ENCODE measurements at regions not wholly inside any gene's neighbourhood (a gene's known extent, or its start where the extent isn't known, plus 50 kb on each side); places are given as distances from the start of the nearest gene placed in this dataset.

DNA sequence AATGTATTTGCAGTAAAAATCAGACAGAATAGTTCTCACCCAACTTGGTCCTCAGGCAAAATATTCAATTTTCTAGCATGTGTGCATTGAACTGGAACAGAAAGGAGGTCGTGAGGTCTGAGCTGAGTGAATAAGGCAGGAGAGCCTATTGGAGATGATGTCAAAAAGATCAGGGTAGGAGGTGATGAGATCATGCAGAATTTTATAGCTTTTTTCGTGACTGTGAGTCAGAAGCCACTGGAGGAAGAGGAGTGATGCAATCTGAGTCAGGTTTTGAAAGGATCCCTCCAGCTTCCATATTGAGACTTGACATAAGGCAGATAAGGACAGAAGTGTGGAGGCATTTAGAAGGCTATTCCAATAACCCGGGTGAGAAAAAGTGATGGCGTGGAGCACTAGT lies 299.5 kb upstream of the SOX11 start:
- peaks cover 9% of the 10 kb centered on the region for H3K9me3 Mint-ChIP-seq
- TF ChIP-seq, protein P1, sequence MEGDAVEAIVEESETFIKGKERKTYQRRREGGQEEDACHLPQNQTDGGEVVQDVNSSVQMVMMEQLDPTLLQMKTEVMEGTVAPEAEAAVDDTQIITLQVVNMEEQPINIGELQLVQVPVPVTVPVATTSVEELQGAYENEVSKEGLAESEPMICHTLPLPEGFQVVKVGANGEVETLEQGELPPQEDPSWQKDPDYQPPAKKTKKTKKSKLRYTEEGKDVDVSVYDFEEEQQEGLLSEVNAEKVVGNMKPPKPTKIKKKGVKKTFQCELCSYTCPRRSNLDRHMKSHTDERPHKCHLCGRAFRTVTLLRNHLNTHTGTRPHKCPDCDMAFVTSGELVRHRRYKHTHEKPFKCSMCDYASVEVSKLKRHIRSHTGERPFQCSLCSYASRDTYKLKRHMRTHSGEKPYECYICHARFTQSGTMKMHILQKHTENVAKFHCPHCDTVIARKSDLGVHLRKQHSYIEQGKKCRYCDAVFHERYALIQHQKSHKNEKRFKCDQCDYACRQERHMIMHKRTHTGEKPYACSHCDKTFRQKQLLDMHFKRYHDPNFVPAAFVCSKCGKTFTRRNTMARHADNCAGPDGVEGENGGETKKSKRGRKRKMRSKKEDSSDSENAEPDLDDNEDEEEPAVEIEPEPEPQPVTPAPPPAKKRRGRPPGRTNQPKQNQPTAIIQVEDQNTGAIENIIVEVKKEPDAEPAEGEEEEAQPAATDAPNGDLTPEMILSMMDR (IDR thresholded peaks at IDR 0.05) = no peak
- CTCF ChIA-PET = no interaction called here
- Histone ChIP-seq H3K36me3 (ENCODE audit: insufficient read depth, low read length) (no peaks in the 10 kb centered on the region), H3K27me3 (ENCODE audit: control insufficient read depth in 1 of 2, insufficient read depth in 2 of 2, low read length in 2 of 2) (no peaks in the 10 kb centered on the region), H3K4me1 (ENCODE audit: insufficient read depth, low read length) (no peaks in the 10 kb centered on the region), H3K27ac (ENCODE audit: low read depth in 1 of 2, low read length in 2 of 2) (no peak overlapping the region), H3K4me3 (ENCODE audit: low read length) (no peak overlapping the region), H3K9me3 (ENCODE audit: control insufficient read depth in 1 of 2, insufficient read depth in 1 of 2, low read length in 2 of 2) (no peaks in the 10 kb centered on the region)
- DNase-seq (no peak), ATAC-seq (ENCODE audit: poor library complexity) (no peak)
- POLR2A ChIA-PET = no interaction called here
- H3K4me3 Mint-ChIP-seq = no peak overlapping the region
- no peaks in the 10 kb centered on the region for H3K36me3 Mint-ChIP-seq (ENCODE audit: low read depth)
- intact Hi-C loops (cut with DNase I, micrococcal nuclease) = no loop called here
- H3K4me1 Mint-ChIP-seq (ENCODE audit: low read depth) = no peaks in the 10 kb centered on the region
- H3K27ac Mint-ChIP-seq = no peak overlapping the region
- no peaks in the 10 kb centered on the region for H3K27me3 Mint-ChIP-seq

DNA sequence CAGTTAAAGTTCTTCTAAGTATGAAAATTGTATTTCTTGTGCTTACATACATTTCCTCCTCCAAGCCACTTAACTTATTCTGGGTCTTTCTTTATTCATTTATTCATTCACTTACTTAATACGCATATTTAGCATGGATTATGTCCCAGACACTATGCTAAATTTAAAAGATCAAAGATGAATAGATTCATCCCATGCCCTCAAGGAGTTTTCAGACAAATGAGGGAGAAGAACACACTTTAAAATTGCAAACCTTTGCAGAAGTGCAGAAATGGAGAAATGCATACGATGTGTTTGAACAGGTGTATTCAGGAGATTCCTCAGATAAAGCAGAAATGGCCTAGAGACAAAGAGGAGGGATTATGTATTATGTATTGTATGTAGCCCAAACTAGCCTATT lies 298.7 kb upstream of the SOX11 start:
- Mint-ChIP-seq H3K36me3 (ENCODE audit: low read depth) (no peaks in the 10 kb centered on the region), H3K27me3 (no peaks in the 10 kb centered on the region), H3K27ac (no peak overlapping the region), H3K9me3 (peaks cover 7% of the 10 kb centered on the region), H3K4me3 (no peak overlapping the region), H3K4me1 (ENCODE audit: low read depth) (no peaks in the 10 kb centered on the region)
- H3K27me3 ChIP-seq (ENCODE audit: control insufficient read depth in 1 of 2, insufficient read depth in 2 of 2, low read length in 2 of 2) = no peaks in the 10 kb centered on the region
- H3K9me3 ChIP-seq (ENCODE audit: control insufficient read depth in 1 of 2, insufficient read depth in 1 of 2, low read length in 2 of 2) = no peaks in the 10 kb centered on the region
- no peak overlapping the region for H3K27ac ChIP-seq (ENCODE audit: low read depth in 1 of 2, low read length in 2 of 2)
- H3K4me3 ChIP-seq (ENCODE audit: low read length) = no peak overlapping the region
- intact Hi-C loops (cut with DNase I, micrococcal nuclease) = no loop called here
- H3K36me3 ChIP-seq (ENCODE audit: insufficient read depth, low read length) = no peaks in the 10 kb centered on the region
- ChIA-PET CTCF (no interaction called here), POLR2A (no interaction called here)
- no peaks in the 10 kb centered on the region for H3K4me1 ChIP-seq (ENCODE audit: insufficient read depth, low read length)
- TF ChIP-seq, protein P1 (IDR thresholded peaks at IDR 0.05) = no peak
- no peak for ATAC-seq (ENCODE audit: poor library complexity)
- no peak for DNase-seq

DNA sequence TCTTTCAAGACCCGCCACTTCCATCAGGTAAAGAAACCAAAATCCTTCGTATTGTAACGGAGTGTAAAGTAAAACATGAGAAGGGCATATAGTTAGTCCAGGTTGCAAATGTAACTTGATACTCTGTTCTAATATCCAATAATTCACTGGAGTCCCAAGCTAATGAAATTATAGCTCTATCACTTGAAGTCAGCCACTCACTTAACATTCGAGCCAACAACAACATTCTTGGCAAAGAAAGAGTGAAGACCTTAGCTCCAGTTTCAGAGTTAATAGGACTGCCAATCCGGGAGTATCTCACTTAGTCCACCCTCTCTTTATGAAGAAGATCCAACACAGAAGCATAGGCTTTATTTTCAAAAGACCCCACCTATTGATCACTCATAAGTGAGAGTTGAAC lies 298.0 kb upstream of the SOX11 start:
- ChIA-PET CTCF (no interaction called here), POLR2A (no interaction called here)
- no peaks in the 10 kb centered on the region for H3K4me1 Mint-ChIP-seq (ENCODE audit: low read depth)
- H3K4me3 Mint-ChIP-seq = no peak overlapping the region
- no peaks in the 10 kb centered on the region for H3K27me3 Mint-ChIP-seq
- Histone ChIP-seq H3K4me1 (ENCODE audit: insufficient read depth, low read length) (no peaks in the 10 kb centered on the region), H3K27me3 (ENCODE audit: control insufficient read depth in 1 of 2, insufficient read depth in 2 of 2, low read length in 2 of 2) (no peaks in the 10 kb centered on the region), H3K27ac (ENCODE audit: low read depth in 1 of 2, low read length in 2 of 2) (no peak overlapping the region), H3K4me3 (ENCODE audit: low read length) (no peak overlapping the region), H3K9me3 (ENCODE audit: control insufficient read depth in 1 of 2, insufficient read depth in 1 of 2, low read length in 2 of 2) (no peaks in the 10 kb centered on the region), H3K36me3 (ENCODE audit: insufficient read depth, low read length) (no peaks in the 10 kb centered on the region)
- DNase-seq (no peak), ATAC-seq (ENCODE audit: poor library complexity) (no peak)
- intact Hi-C loops (cut with DNase I, micrococcal nuclease) = no loop called here
- H3K36me3 Mint-ChIP-seq (ENCODE audit: low read depth) = no peaks in the 10 kb centered on the region
- H3K9me3 Mint-ChIP-seq = peaks cover 4% of the 10 kb centered on the region
- H3K27ac Mint-ChIP-seq = no peak overlapping the region
- TF ChIP-seq, protein P1 (IDR thresholded peaks at IDR 0.05) = no peak

Measured in CD4-positive, alpha-beta T cell (primary cell).